Stomach smooth muscle (tissue), 2 donors: ENCODE measurements at regions not wholly inside any gene's neighbourhood (a gene's known extent, or its start where the extent isn't known, plus 50 kb on each side); places are given as distances from the start of the nearest gene placed in this dataset.

Experiments used
- H3K27ac ChIP-seq: one replicate; pipeline ENCODE4 v1.7.0; 2013; ENCODE audit warnings: mild to moderate bottlenecking, low read length, inconsistent platforms
- H3K27me3 ChIP-seq, 2 donors: one replicate each; pipeline ENCODE4 v1.7.0; 2013; ENCODE audit warnings: low read length in 2 of 2; ENCODE audit not compliant: insufficient read depth in 2 of 2, control insufficient read depth in 1 of 2
- H3K36me3 ChIP-seq, 2 donors: one replicate each; pipeline ENCODE4 v1.7.0; 2013; ENCODE audit warnings: low read length in 2 of 2; ENCODE audit not compliant: control insufficient read depth in 2 of 2, insufficient read depth in 2 of 2
- H3K4me1 ChIP-seq: one replicate; pipeline ENCODE4 v1.7.0; 2013; ENCODE audit warnings: low read length; ENCODE audit not compliant: control insufficient read depth, insufficient read depth
- H3K4me3 ChIP-seq, 2 donors: one replicate each; pipeline ENCODE4 v1.7.0; 2013; ENCODE audit warnings: low read length in 2 of 2
- H3K9ac ChIP-seq, 2 donors: one replicate each; pipeline ENCODE4 v1.7.0; 2013; ENCODE audit warnings: low read length in 2 of 2, mild to moderate bottlenecking in 1 of 2
- H3K9me3 ChIP-seq, 2 donors: one replicate each; pipeline ENCODE4 v1.7.0; 2013; ENCODE audit warnings: low read length in 2 of 2; ENCODE audit not compliant: control insufficient read depth in 2 of 2
- donor health status: healthy.
- donor health status: Pancreatic carcinoma.

DNA sequence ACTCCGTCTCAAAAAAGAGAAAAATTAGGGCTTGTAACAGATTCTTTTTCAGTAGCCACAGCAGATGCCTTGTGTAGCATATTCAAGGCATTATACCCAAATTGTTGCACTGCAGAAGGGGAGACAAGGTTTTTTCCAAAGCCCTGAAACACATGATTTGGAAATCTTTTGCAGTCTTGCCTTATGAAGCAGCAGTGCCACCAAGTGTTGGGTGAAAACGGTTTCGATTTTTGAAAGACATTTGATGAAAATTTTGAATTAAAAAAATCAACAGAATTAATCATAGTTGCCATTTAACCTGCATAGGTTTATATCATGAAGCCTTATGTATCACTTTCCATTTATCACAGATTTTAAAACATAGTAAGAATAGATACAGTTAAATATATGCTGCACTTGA lies 479.5 kb downstream of the TAF11L14 start:
- Histone ChIP-seq H3K9ac (no peak overlapping the region), H3K9me3 (no peaks in the 10 kb centered on the region), H3K27ac (no peak overlapping the region), H3K27me3 (no peaks in the 10 kb centered on the region), H3K36me3 (no peaks in the 10 kb centered on the region), H3K4me1 (no peaks in the 10 kb centered on the region), H3K4me3 (no peak overlapping the region)

DNA sequence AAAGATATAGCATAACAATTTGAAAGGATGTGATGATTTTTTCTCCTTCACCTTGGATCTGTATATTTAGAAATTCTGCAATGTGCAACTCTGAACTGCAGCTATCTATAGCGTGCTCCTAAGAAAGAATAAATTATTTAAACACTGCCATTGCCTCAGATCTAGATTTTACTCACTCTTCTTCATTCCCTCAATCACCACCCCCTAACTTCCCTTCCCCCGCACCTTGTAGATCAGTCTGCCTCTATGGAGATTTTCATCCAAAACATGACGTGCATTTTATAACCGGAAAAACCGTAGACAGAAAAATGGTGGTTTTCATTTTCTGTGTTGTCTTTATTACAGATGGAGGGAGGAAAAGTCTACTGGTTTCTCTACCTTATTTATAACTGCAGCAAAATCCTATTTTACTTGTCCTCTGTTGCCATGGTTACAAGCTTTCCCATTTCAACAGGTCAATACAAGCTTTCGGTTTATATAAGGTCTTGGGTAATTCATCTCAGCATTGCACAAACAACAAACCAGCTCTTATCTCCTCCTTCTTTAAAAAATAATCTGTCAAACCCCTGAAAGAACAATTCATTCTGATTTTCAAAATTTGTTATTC lies 480.0 kb downstream of the TAF11L14 start:
- Histone ChIP-seq H3K27me3 (no peaks in the 10 kb centered on the region), H3K36me3 (no peaks in the 10 kb centered on the region), H3K9me3 (no peaks in the 10 kb centered on the region), H3K4me1 (no peaks in the 10 kb centered on the region), H3K27ac (no peak overlapping the region), H3K9ac (no peak overlapping the region), H3K4me3 (no peak overlapping the region)

DNA sequence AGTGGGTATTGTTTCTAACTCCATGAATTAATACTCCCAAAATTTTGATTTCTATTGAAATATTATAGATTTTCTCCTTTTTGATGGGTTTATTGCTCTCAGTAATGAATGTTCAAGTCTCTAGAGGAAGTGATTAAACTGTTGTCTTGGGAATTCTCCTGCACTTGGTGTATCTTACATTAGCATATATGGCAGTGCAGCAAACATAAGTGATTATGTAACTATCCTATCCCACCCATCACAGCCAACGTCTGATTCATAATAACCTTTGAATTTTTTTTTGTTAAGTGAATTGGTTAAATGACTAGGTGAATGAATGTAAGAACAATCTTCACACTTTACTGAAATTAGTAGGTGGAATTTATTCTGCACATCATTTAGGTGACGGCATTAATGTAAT lies 483.7 kb downstream of the TAF11L14 start:
- Histone ChIP-seq H3K4me1 (no peaks in the 10 kb centered on the region), H3K27me3 (no peaks in the 10 kb centered on the region), H3K9ac (no peak overlapping the region), H3K9me3 (no peaks in the 10 kb centered on the region), H3K4me3 (no peak overlapping the region), H3K36me3 (no peaks in the 10 kb centered on the region), H3K27ac (no peak overlapping the region)

DNA sequence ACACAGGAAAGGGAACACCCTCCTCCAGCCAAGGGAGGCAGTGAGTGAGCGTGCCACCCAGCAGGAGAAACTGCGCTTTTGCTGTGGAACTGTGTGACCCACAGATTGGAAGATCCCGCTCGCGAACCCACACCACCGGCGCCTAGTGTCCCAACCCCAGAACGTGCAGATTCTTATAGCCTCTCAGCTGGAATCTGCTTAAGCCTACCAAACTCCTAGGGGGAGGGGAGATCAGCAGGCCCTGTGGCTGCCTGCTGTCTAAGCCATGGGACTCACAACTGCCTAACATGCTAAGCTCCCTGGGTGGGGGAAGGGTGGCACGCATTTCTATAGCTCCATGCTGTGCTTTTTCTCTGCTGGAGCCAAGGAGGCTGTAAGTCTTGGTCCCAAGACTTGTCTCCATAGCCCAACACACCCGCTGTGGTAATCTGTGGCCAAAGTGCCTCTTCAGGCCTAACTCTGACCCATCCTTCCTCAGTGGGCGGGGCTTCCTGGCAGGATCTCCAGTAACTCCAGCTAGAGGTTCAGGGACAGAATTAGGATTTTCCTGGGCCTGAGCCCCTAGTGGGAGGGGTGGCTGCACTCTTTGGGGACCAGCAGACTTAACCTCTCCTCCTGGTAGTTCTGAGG lies 485.0 kb downstream of the TAF11L14 start:
- H3K9me3 ChIP-seq, result no peaks in the 10 kb centered on the region
- no peak overlapping the region for H3K9ac ChIP-seq
- no peaks in the 10 kb centered on the region for H3K4me1 ChIP-seq
- no peaks in the 10 kb centered on the region for H3K36me3 ChIP-seq
- no peaks in the 10 kb centered on the region for H3K27me3 ChIP-seq
- no peak overlapping the region for H3K4me3 ChIP-seq
- no peak overlapping the region for H3K27ac ChIP-seq

DNA sequence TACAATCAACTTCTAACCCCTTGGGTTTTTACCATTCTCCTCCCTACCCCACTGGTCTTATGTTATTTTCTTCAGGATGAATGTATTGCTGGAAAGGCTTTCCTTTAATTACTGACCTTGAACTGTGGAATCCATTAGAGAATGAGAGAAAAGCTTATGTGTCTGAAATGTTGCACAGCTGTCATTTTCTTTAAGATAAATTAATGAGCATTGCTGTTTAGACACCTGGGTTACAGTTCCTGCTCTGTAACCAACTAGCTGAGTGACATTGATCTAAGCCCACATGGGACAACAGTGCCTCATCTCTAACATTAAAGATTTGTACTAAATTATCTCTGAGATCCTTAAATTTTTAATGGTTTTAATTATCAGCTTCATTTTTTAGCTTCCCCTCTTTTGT lies 507.0 kb downstream of the TAF11L14 start:
- Histone ChIP-seq H3K9ac (no peak overlapping the region), H3K36me3 (no peaks in the 10 kb centered on the region), H3K27ac (no peak overlapping the region), H3K27me3 (no peaks in the 10 kb centered on the region), H3K9me3 (no peaks in the 10 kb centered on the region), H3K4me1 (no peaks in the 10 kb centered on the region), H3K4me3 (no peak overlapping the region)

DNA sequence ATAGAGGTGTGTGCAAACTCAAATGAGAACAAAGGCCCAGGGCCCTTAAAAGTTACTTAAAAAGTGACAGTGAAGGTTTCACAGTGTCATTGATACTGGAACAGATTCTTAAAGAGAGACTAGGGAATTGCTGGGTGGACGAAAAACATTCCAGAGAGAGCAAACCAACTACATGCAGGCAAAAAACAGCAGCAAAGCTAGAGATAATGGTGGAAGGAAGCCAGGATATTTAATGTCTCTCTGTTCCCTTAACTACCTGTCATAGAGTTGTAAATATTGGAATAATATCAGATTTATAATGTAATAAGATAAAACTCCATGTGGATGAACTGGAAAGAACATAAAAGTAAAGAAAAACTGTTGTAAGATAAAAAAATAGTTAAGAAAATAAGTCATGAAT lies 508.6 kb downstream of the TAF11L14 start:
- Histone ChIP-seq H3K27ac (no peak overlapping the region), H3K4me3 (no peak overlapping the region), H3K27me3 (no peaks in the 10 kb centered on the region), H3K9me3 (no peaks in the 10 kb centered on the region), H3K4me1 (no peaks in the 10 kb centered on the region), H3K9ac (no peak overlapping the region), H3K36me3 (no peaks in the 10 kb centered on the region)

DNA sequence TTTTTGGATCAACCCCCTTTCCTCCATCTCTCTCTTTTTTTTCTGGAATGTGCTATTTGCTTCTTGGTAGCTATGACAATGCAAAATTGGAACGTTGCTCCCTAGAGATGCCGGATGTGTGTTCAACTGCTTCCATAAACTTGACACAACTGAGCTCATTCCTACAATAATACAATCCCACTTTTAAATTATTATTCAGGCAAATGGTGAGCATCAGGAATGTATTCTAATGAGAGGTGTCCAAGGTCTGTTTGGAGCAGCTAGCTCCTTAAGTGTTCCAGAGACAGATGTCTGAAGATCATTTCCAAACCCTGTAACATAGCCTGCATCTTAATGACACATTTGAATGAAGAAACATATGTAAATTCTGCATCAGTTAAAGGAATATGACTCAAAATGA lies 518.4 kb downstream of the TAF11L14 start:
- H3K4me1 ChIP-seq, result no peaks in the 10 kb centered on the region
- no peak overlapping the region for H3K4me3 ChIP-seq
- H3K27me3 ChIP-seq, result no peaks in the 10 kb centered on the region
- no peak overlapping the region for H3K27ac ChIP-seq
- no peaks in the 10 kb centered on the region for H3K36me3 ChIP-seq
- H3K9me3 ChIP-seq, result peaks cover 0 to 3% of the 10 kb centered on the region in 2 donors
- no peak overlapping the region for H3K9ac ChIP-seq

DNA sequence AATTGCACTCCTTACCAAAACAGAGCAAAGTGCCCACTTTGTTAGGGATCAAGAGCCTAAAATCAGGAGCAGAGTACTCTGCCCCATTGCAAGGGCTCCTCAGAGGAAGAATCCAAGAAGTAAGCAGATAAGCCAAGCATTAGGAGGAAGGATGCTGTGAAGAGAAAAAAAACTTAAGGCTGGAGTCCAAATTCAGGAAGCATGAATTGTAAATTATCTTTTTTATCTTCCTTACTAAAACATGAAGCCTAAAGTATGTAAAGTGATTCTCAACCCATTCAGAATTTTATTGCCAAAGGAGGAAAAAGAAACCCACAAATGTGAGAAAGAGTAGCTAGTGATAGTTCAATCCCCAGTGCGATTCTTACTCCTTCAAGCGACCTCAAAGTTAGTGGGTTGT lies 523.9 kb downstream of the TAF11L14 start:
- Histone ChIP-seq H3K4me3 (no peak overlapping the region), H3K9me3 (peaks cover 3% of the 10 kb centered on the region in 2 donors), H3K36me3 (no peaks in the 10 kb centered on the region), H3K27me3 (no peaks in the 10 kb centered on the region), H3K9ac (no peak overlapping the region), H3K4me1 (no peaks in the 10 kb centered on the region), H3K27ac (no peak overlapping the region)

DNA sequence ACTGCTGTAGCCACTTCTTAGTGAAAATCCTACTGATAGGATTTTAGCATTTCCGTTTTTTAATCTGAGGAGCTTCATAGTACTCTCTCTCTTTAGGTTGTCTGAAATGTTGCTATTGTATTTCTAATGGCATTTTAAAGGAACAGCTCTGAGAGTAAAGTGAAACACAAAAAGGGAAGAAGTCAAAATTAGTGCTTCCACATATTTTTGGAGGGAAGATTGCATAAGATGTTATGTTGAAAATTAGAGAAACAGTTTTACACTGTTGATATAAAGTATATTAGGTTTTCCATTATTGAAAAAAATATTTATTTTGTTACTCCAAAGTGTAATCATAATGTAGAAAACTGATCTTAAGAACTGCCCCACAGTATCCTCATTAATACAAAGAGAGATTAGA lies 525.1 kb downstream of the TAF11L14 start:
- H3K4me3 ChIP-seq, result no peak overlapping the region
- no peaks in the 10 kb centered on the region for H3K36me3 ChIP-seq
- H3K9me3 ChIP-seq, result peaks cover under 1 to 3% of the 10 kb centered on the region in 2 donors
- no peak overlapping the region for H3K27ac ChIP-seq
- H3K9ac ChIP-seq, result no peak overlapping the region
- H3K4me1 ChIP-seq, result no peaks in the 10 kb centered on the region
- H3K27me3 ChIP-seq, result no peaks in the 10 kb centered on the region

DNA sequence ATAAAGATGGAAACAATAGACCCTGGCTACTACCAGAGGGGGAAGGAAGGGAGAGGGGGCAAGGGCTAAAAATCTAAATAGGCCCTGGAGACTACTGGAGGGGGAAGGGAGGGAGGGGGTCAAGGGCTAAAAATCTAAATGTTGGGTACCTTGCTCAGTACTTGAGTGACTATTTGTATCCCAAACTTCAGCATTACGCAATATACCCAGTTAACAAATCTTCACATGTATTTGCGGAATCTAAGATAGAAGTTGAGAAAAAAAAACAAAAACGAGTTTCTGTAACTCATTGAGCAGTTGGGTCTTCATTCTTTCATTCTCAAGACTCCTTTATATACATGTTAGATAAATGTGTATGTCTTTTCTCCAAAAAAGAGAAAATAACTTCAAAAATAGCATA lies 537.4 kb downstream of the TAF11L14 start:
- Histone ChIP-seq H3K36me3 (no peaks in the 10 kb centered on the region), H3K4me3 (no peak overlapping the region), H3K27ac (no peak overlapping the region), H3K9me3 (no peaks in the 10 kb centered on the region), H3K4me1 (no peaks in the 10 kb centered on the region), H3K9ac (no peak overlapping the region), H3K27me3 (no peaks in the 10 kb centered on the region)

DNA sequence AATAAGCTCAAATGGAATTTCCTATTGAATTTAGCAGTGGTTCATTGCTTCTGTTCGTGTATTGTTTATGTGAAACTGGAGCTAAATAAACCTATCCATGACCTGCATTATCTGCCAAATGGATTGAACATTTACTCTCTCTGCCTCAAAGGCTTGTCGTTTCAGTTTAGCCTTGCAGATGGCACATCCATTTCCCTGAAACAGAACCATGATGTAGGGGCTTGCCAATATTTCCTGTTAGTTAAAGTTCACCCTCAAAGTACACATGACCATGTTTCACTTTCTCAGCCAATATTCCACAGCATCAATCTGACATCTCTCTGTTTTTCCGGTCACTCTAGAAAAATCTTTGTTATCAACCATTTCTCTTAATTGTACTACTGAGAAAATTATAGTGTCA lies 545.3 kb downstream of the TAF11L14 start:
- no peaks in the 10 kb centered on the region for H3K36me3 ChIP-seq
- H3K27me3 ChIP-seq, result no peaks in the 10 kb centered on the region
- no peak overlapping the region for H3K27ac ChIP-seq
- no peak overlapping the region for H3K9ac ChIP-seq
- no peak overlapping the region for H3K4me3 ChIP-seq
- H3K9me3 ChIP-seq, result no peaks in the 10 kb centered on the region
- no peaks in the 10 kb centered on the region for H3K4me1 ChIP-seq
